CMK (cell line): ENCODE measurements at regions not wholly inside any gene's neighbourhood (a gene's known extent, or its start where the extent isn't known, plus 50 kb on each side); places are given as distances from the start of the nearest gene placed in this dataset.

ENCODE experiments used
- DNase-seq: peaks from one replicate; pipeline ENCODE4 v3.0.0-alpha.2; 2010; ENCODE audit warnings: low read depth

DNA sequence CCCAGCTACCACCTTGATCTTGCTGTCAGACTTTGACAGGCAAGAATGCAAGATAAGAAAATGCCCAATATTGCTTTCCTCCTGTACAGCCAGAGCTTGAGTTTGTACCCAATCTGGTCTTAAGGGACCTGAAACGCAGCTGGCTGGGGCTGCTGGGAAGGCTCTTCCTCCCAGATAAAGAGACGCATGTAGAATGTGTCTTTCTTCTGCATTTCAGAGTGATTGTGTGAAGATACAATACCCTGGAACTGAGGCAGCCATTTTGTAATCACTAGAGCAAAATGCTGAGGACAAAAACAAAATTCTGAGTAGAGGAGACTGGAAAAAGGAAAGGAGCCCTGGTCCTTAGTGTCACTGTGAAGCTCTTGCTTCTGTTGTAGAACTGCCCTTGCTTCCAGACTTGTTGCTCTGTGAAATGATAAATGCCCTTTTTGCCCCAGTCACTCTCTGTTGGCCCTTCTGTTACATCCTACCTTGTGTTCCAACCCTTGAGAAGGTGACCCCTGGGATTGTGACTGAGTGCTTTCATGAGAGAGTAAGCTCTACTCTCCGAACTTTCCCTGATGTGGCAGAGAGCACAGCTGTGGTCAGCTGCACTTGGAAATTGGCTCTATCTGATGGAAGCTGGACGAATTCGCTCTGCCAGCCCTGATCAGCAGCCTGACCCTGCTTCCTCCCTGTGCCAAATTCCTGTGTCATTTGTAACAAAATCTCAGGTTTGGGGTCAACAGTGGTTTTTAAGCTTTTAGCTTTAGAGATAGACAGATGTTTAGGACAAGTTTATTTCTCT lies 137.4 kb upstream of the RBMS1 start:
- DNase-seq: no peak

DNA sequence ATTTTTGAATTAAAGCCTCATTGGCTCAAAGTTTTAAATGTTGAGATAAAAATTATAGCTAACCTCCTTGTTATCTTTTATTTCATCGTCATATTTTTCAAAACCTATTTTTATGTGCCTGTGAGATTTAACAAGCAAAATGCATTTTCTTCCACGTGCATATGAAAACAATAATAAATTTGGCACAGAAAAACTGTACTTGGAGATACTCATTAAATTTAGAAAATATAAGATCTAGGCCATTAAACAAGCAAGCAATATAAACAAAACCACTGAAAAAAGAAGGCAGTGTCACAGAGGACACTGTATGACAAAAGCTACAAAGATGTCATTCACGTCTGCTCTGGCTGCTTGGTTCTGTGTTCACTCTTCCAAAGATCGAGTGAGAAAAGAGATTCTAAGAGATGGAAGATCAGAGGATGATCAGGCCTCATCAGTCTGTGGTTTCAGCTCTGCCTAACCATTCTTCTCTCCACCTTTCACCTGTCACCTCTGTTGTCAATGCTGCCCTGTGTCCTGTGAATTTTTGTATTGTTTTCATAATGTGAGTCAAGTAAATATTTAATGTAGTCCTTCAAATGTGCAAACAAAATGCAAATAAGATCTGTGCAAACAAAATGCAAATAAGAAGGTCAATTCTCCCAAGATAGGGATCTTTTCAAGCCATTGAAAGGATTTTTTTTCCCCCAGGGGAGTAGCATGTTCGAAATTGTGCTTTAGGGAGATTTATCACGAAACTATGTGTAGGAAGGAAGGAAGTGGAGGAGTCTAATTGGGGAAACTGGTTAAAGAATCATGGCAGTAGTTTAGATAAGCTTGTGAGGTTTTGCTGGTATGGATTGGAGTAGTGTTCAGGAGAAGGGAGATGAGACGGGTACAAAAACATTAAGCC lies 138.7 kb upstream of the RBMS1 start:
- DNase-seq: no peak

DNA sequence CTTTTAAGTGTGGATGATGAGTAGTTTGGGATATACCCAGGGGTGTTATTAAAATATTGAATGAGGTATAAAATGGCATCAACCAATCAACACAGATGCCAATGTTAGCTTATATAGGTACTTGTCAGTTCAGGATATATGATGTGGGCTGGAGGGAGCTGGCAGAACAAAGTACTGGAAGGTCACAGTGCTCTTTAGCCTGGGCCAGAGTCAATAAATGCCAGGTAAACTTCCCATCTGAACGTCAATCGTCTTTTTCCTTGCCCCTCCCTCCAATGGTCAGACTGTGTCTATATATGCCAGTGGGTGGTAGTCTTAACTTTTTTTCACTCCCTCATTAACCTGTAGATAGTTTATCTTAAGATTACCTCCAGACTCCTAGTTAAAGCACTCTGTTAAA lies 140.8 kb upstream of the RBMS1 start:
- DNase-seq: no peak

DNA sequence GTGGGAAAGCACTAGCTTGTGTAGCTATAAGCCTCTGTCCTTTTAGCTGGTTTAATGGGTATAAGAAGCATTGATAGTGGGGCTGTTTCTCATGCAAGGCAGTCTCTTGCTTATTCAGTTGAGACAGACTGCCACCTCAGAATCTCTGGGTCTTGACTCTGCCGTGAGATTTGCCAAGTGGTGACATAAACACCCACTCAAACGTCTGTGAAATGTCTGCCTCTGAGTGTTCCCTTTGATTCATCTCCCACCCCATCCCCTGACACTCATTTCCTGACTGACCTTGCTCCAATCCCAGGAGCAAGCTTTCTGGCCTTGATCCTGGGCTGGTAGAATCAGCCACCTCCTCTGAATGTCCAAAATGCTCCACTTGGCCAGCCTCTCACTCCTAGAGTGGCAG lies 141.9 kb upstream of the RBMS1 start:
- DNase-seq: no peak

DNA sequence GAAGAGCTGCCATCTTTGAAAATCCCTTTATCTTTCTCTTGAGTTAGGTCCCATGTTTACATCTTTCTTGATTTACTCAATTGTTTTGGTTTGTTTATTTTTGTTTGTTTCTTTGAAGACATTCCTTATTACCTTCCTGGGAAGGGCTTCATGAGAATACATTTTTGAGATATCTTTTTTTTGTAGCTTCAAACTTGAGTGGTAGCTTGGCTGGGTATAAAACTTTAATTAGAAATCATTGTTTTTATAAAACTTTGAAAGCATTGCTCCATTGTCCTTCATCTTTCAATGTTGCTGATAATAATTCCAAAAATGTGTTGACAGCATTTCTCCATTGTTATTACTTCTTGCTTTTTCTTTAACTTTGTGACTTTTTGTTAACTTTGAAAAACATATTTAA lies 145.9 kb upstream of the RBMS1 start:
- DNase-seq: no peak

DNA sequence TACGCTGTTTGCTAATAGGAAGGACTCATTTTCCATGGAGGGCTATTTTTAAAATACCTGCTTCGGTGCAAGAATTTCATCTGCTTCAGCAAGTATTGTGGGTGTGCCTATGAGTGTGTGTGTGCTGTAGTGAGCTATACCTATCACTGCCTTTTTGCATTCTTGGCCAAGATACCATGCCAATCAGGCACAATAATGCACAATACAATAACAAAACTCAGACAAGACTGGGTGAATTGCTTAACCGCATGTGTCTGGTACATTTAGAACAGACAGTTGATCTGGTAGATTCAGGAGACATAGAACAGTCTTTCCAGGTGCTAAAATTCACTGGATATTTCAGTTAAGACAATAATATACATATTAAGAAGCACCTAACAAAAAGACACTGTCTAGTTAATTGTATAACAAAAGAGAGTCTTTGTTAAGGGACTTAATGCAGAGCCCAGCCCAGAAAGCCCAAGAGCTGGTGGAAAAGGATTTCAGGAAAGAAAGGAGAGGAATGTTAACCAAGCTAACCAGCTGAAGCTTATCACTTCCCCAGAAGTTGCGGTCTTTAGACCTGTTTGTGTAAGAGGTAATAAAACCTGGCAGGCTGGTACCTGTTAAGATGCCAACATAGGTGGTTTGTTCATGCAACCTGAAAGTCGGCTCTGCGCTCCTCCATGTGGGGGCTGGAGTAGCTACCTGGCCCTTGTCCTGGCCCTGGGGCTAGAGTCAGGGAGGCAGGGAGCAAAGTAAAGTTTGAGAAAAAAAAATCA lies 153.3 kb upstream of the RBMS1 start:
- no peak for DNase-seq

DNA sequence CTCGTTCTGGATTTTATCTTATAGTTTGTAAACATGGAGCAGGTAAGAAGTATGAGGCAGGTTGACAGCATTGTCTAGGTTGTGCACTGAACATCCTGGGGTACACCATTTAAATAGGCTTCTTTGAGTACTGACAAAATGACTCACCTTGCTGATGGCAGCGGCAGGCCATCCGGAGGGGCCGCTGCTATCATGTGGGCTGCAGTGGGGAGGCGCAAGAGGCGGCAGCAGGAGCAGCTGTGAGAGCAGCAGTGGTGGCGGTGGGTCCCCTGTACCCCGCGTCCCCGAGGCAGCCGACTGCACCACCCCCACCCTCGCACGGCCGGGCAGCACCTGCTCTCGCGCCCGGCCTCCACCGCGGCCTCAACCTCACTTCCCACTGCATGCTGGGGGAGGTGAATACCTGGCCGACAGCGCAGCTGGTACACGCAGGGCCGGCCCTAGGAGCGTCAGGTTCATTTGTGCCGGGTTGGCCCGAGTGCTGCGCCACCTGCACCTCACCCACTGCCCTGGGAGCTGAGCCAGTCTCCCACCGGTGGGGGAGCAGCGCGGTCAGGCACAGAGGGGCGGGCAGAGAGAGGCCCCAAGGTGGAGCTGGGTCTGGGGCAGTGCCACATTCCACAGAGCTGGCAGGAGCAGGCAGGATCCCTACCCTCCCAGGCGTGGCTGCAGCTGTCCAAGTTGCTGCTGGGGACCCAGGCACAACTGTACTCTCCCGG lies 154.5 kb upstream of the RBMS1 start:
- DNase-seq: no peak

DNA sequence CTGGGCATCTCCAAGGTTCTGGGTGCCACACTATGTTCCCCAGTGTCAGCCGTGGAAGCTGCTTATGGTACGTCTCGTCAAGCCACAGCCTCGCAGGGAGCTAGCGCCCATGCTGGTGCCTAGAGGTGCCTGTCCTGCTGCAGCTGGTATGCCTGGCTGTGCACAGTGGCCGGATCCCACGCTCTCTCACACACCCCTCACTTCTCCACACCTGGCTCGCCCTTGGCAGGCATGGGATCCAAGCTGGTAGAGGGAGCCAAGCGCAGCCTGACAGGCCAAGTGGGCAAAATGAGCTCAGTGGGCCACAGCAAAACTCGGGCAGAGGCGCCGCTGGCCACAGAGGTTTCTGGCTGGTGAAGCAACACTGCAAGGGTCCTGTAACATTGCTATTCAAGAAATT lies 156.1 kb upstream of the RBMS1 start:
- DNase-seq: no peak

DNA sequence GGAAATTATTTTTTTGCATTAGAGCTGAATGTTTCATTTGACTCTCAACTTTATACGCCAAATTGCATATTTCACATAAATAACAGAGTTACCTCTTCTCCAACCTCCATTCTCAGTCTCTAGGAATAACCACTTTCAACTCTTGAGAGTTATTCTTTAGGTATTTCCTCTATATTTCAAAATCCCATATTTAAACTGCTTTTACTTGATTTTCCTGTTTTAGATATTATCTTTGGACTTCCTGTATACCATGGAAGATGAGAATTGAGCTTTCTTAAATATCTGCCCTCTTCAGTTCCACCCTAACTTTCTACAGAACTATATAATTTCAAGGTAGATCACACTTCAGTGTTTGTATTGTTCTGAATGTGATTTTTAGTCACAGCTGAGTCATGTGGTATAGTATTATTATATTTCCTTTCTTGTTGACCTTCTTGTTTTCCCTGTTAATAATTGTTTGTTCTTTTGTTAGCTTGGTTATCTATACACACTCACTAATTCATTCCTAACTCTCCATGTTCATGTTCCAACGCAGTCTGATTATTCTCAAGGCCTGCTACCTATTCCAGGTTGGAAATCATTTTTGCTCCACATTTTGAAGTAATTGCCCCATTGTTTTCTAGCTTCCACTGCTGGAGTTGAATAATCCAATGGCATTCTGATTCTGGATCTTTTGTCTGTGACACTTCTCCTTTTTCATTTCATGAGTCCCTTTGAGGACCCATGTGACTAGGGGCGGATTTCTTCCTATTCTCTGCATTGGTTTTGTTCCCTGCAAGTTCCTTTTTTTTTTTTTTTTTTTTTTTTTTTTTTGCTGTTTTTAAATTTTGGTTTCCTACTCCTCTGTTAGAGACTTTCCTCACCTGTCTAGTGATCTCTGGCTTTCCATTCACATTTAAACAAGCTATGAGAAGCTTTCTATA lies 156.8 kb upstream of the RBMS1 start:
- no peak for DNase-seq

DNA sequence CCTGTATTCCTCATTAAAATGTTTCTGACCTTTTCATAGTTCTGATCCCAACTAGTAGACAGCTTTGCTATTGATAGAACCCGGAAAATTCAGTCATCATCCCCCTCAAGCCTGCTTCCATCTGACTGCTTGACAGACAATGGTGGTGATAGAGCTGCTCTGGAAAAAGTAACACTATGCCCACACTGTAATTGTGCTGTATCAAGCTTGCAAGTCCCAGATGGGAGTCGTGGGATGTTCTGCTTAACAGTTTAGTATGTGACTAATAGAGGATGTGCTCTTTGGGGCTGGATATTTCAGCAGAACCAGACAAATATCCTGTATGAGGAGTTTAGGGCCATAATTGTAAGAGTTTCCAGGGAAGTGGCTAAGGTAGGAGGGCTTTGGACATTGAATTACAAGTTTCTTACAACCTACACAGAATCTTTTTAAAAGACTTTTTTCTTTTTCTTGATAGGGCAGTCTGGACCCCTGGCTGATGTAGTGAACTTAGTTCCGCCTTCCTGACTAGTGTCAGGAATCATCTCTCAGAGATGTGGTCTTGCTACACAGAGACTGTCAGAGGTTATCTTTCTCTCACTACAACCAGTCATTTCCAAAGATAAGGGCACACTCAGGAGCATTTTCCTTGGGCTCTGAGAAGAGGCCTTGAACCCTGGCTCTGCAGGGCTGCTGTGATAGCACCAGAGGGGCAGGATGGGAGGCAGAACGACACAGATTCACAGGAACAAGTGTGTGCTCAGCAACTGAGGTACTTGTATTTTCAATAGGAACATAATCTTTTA lies 158.0 kb upstream of the RBMS1 start:
- DNase-seq: peak; percentile 81

DNA sequence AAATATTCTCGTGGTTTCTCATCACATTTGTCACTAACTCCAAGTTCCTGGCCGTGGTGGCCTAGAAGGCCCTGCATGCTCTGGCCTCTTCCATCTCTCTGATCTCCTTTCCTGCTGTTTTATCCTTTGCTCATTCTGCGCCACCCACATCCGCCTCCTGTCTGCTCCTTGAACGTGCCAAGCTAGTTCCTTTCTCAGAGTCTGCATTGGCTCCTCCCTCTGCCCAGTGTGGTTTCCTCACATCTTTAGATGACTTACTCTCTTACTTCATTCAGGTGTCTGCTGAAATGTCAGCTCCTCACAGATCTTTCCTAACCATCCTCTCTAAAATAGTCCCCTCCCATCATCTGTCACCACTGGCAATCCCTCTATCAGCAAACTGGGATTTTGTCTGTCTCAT lies 158.6 kb upstream of the RBMS1 start:
- peak; percentile 68 for DNase-seq

DNA sequence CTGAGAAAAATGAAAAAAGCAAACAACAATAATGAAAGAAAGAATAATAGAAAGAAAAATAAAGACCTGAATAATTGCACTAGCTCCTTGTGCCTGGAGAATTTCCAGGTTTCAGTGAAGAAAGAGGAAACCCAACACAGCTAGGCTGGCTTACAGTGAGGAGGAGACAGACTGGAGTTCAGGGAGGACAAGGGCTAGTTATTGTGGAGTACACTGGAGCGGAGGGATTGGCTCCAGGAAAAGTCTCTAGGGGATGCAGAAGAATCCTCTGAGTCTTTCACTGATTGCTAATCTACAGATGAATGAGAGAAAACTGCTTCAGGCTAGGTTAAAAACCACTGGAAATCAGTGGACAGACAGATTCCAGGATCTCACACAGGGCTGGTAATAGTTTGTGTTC lies 163.6 kb upstream of the RBMS1 start:
- no peak for DNase-seq

DNA sequence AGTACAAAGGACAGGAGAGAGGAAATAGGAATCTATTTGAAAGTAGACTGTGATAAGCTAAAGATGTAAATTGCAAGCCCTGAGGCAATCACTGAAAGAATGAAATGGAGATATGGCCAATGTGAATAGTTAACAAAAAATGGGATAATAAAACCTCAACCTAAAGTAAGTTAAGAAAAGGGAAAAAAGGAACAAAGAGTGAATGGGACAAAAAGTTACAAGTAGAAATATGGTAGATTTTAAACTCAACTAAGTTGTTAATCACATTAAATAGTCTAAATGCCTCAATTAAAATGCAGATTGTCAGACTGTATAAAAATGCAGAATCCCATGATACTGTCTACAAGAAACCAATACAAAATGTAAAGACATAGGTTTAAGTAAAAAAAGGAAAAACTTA lies 165.2 kb upstream of the RBMS1 start:
- DNase-seq: no peak

DNA sequence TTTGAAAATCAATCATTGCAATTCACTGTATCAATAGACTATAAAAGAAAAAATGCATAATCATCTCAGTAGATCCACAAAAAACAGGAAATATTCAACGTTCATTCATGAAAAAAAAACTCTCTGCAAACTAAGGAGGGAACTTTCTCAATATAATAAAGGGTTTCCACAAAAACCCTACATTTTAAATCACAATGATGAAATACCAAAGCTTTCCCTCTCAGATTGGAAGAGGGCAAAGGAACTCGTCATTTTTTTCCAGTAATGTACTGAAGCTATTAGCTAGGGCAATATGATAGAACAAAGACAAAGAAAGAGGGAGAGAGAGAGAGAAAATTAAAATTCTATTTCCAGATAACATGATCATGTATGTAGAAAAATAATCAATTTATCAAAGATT lies 167.1 kb upstream of the RBMS1 start:
- no peak for DNase-seq

DNA sequence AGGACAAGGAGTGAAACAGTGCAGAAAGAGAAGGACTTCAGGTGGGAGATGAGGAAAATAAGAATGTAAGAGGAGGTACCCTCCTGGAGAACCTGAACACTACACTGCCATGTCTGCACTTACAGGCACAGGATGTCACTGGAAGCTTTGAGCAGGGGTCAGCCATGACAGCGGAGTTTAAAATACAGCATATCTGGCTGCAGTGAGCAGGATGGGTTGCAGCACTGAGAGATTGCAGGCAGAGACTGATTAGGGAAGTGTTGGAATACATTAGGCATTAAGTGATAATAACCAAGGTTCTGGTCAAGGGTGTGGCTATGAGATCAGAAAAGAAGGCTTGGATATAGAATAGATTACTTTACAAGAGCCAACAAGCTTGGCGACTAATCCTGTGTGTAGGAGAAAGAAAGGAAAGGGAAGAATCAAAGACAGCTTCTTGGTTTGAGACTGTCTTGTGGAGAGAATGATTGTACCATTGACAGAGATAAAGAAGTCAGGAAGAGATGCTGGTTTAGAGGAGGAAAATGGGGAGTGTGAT lies 171.1 kb upstream of the RBMS1 start:
- DNase-seq: no peak

DNA sequence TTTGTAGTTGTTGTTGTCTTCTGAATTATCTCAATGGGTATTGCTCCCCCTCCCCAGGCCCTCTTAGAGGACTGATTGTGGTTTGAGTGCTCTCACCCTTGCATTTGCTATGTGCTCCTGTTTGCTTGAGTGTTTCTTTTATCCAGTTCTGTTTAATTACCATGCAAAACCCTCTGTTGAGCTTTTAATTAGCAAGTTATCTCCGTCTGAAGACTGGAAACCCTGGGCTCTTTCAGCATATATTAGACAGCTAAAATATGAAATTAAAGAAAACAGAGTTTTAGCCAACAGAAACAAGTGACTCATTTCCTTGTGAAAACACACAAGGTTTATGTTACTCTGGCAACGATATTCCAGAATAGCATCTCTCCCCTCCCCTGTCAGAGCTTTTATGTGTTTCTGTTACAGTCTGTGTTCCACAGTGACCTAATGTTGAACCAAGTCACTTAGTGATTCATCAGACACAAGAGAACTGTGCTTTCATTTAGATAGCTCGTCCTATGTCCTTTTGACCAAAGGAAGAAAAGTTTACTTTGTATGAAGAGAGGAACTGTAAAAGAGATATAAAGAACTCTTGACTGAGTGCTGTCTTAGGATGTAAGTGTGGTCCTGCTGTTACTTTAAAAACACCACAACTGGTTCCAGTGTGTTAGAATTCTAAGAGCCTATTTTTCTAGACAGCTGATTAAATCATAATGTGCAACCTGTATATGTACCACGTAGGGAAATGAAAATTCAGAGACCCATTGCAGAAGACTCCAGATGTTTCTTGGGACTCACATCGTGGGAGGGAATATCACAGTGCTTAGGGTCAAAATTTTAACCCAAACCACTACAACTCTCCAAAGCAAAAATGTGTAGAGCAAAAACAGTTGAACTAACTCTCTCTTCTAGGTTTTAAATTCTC lies 172.8 kb upstream of the RBMS1 start:
- DNase-seq: no peak

DNA sequence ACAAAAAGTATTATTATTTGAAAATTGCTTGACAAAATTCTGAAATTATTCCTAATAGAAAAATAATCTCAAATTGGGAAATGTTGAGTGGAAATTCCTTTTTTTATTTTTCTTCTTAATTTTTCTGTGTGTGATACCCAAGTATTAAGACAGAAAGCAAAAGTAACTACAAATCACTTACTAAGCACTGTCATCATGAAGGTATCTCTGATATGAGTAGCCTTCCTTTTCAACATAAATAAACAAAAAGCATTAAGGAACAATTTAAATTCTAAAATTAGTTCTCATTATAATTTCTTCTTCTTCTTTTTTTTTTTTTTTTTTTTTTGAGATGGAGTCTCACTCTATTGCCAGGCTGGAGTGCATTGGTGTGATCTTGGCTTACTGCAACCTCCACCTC lies 174.2 kb upstream of the RBMS1 start:
- no peak for DNase-seq

DNA sequence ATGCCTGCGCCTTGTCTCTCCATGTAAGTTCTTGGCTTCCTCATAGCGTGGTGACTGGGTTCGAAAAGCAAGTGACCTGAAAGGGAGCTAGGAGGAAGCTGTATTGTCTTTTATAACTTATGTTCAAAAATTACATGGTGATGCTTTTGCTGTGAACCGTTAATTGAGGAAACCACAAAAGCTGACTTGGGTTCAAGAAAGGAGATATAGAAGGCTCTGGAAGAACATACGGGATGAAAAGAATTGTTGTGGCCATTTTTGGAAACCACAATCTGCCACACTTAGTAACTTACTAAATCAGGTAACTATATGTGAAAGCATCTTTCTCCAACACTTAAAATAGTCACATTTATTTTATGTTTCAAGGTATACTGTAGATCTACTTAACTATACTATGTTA lies 177.0 kb upstream of the RBMS1 start:
- no peak for DNase-seq

DNA sequence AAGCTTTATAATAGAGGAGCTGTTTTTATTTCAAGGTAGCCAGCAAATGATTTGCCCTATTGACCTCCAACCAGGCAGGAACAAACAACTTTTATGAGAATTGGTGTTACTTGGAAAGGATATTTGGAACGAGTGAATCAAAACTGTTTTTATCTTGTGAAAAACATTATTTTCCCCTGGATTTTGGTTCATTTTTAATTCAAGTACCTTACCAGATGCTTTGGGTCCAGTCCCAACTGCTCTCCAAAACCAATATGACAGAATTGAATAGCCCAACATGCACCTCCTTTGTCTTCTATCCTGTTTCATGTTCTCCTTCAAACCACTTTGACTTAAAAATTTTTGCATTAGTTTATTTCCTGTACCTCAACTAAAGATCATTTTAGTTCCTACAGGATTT lies 178.6 kb upstream of the RBMS1 start:
- no peak for DNase-seq
